DOHH2 (cell line): ENCODE measurements at regions not wholly inside any gene's neighbourhood (a gene's known extent, or its start where the extent isn't known, plus 50 kb on each side); places are given as distances from the start of the nearest gene placed in this dataset.
"Not testable (repeated sequence)": the region's sequence is repeated elsewhere in the genome, so short reads cannot be mapped to it uniquely, and the experiment has no call there.

Experiments
- H3F3A ChIP-seq: fragments of 200-600 bp; sonication (generic), shearing (Covaris generic); 2 replicates; pipeline ENCODE4 v1.6.0; 2016; ENCODE audit warnings: antibody characterized with exemption, mild to moderate bottlenecking; ENCODE audit not compliant: control insufficient read depth, insufficient read depth
- H3K27ac ChIP-seq: fragments of 200-600 bp; sonication (generic); 2 replicates; pipeline ENCODE4 v1.5.1; 2014; ENCODE audit warnings: low read depth, mild to moderate bottlenecking, low read length, moderate library complexity
- H3K27me3 ChIP-seq: fragments of 200-600 bp; sonication (generic); 2 replicates; pipeline ENCODE4 v1.6.1; 2014; ENCODE audit warnings: mild to moderate bottlenecking, low read length, mixed read lengths; ENCODE audit not compliant: control insufficient read depth
- H3K36me3 ChIP-seq: fragments of 200-600 bp; sonication (generic); 2 replicates; pipeline ENCODE4 v1.6.1; 2014; ENCODE audit warnings: mild to moderate bottlenecking, low read length, moderate library complexity, mixed read lengths; ENCODE audit not compliant: control insufficient read depth
- H3K4me1 ChIP-seq: fragments of 200-600 bp; sonication (generic); 2 replicates; pipeline ENCODE4 v1.6.1; 2014; ENCODE audit warnings: mild to moderate bottlenecking, low read length, mixed read lengths; ENCODE audit not compliant: control insufficient read depth
- H3K4me2 ChIP-seq: fragments of 200-600 bp; sonication (generic); 2 replicates; pipeline ENCODE4 v1.6.0; 2014; ENCODE audit warnings: mild to moderate bottlenecking, low read length, moderate library complexity
- H3K4me3 ChIP-seq: fragments of 200-600 bp; sonication (generic); 2 replicates; pipeline ENCODE4 v1.5.1; 2014; ENCODE audit warnings: mild to moderate bottlenecking, low read length, mixed read lengths
- H3K79me2 ChIP-seq: fragments of 200-600 bp; sonication (generic); 2 replicates; pipeline ENCODE4 v1.6.1; 2014; ENCODE audit warnings: mild to moderate bottlenecking, low read length, mixed read lengths; ENCODE audit not compliant: control insufficient read depth
- H3K9me2 ChIP-seq: fragments of 200-600 bp; sonication (generic); replicated peaks from 2 replicates; pipeline ENCODE4 v1.6.1; 2014; ENCODE audit warnings: mild to moderate bottlenecking, low read length, mixed read lengths; ENCODE audit not compliant: control insufficient read depth
- H3K9me3 ChIP-seq: fragments of 200-600 bp; sonication (generic); 2 replicates; pipeline ENCODE4 v1.6.1; 2014; ENCODE audit warnings: antibody characterized with exemption, low read length, mixed read lengths; ENCODE audit not compliant: control insufficient read depth, insufficient read depth
- H4K20me1 ChIP-seq: fragments of 200-600 bp; sonication (generic); 2 replicates; pipeline ENCODE4 v1.6.0; 2014; ENCODE audit warnings: low read depth, mild to moderate bottlenecking, antibody characterized with exemption, low read length, moderate library complexity; ENCODE audit not compliant: control insufficient read depth, insufficient read depth

DNA sequence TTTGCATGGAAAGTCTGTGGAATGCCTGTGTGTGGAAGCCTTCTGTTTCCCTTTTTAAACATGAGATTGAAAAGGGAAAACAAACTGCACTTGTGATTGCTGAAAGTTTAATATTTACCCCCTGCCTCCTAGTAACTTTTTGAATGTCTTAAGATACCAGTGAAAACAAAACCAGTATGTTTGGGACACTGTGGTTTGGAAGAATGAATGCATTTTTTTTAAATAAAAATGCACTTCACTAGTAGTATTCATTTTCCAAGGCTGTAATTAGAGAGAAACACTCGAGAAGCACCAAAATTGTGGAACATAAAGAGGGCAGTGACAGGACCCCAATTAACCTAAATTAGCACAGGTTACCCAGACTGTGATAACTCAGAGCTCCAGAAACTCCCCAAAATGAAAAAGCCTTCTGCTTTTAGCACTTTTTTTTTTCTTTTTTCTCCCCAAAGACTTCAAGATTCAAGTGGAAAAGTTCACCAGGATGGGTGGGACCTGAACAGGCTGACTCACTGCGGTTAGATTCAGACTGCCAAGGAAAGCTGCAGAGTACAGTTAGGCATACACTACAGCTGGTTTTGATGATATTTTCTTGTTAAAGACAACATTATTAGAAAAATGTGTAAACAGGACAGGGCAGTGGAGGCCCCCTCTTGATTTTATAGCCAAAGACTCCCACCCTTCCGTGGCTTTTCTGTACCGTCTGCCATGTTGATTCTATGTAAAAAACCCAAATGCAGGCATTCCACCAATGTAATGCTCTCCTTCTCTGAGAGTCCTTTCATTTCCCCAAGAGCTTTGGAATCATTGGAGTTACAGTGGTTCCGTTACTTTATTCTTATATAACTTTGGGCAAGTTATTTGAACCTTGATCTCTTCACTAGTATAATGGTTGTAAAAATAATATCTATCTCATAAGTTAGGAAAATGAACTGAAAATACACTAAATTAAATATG lies 151.8 kb upstream of the NBPF9 start:
- H3K27ac ChIP-seq, H4K20me1 ChIP-seq, H3K9me2 ChIP-seq, H3K9me3 ChIP-seq, H3K4me2 ChIP-seq, H3F3A ChIP-seq, H3K27me3 ChIP-seq, H3K4me1 ChIP-seq, H3K4me3 ChIP-seq, H3K79me2 ChIP-seq, H3K36me3 ChIP-seq: not testable (repeated sequence)

DNA sequence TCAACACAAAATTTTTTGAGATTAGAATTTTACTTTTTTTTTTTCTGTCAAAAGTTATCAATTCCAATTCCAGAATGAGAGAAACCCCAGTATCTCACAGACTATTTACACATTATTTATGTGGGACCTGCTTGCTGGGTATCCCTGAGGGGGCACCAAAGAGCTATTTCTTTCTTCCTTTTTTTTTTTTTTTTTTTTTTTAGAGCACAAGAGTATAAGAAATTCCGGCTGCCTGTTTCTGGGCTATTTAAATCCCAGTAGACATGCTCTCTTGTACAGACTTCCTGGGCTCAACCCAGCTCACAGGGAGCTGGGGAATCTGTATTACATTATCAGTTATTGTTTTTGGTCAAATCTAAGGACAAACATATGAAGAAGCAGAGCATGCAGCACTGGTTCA lies 156.9 kb upstream of the NBPF9 start:
- H3K79me2 ChIP-seq, H3K27ac ChIP-seq, H4K20me1 ChIP-seq, H3K9me3 ChIP-seq, H3K36me3 ChIP-seq, H3K4me3 ChIP-seq, H3K27me3 ChIP-seq, H3K9me2 ChIP-seq, H3F3A ChIP-seq, H3K4me1 ChIP-seq, H3K4me2 ChIP-seq: not testable (repeated sequence)

DNA sequence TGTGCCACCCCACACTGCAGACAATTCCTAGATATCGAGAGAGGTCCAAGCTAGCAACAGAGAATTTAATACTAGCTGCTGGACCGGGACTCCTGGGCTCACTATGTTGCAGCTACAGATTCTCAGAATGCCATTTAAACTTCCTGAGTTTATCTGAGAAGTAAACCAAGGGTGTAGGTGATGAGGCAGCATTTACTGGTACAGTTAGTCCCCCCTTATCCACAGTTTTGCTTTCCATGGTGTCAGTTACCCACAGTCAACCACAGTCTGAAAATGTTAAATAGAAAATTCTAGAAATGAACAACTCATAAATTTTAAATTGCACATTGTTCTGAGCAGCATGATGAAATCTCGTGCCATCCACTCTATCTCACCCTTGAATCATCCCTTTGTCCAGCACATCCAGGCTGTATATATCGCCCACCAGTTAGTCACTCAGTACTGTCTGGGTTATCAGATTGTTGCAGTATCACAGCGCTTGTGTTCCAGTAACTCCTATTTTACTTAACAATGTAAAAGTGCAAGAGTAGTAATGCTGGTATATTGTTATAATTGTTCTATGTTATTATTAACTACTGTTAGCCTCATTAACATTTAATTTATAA lies 157.5 kb upstream of the NBPF9 start:
- H3K27me3 ChIP-seq, H3K9me2 ChIP-seq, H3K79me2 ChIP-seq, H3K9me3 ChIP-seq, H3K4me1 ChIP-seq, H3F3A ChIP-seq, H3K27ac ChIP-seq, H3K36me3 ChIP-seq, H3K4me3 ChIP-seq, H3K4me2 ChIP-seq, H4K20me1 ChIP-seq: not testable (repeated sequence)

DNA sequence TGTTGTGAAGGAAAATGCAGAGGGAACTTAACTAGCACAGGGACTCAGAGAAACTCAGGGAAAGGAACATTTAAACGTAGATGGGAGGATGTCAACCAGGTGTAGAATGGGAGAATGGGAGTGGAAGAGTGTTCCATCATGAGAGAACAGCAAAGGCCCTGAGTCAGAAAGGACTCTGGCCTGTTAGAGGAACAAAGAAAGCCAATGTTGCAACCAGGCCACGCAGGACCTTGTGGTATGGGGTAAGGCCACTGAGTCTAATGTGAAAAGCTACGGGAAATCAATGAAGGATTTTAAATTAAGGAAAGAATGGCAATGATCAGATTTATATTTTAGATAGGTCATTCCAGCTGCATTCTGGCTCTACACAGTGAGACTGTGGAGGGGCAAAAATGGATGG lies 163.9 kb upstream of the NBPF9 start:
- H3K4me1 ChIP-seq, H3K9me2 ChIP-seq, H3F3A ChIP-seq: not testable (repeated sequence)

DNA sequence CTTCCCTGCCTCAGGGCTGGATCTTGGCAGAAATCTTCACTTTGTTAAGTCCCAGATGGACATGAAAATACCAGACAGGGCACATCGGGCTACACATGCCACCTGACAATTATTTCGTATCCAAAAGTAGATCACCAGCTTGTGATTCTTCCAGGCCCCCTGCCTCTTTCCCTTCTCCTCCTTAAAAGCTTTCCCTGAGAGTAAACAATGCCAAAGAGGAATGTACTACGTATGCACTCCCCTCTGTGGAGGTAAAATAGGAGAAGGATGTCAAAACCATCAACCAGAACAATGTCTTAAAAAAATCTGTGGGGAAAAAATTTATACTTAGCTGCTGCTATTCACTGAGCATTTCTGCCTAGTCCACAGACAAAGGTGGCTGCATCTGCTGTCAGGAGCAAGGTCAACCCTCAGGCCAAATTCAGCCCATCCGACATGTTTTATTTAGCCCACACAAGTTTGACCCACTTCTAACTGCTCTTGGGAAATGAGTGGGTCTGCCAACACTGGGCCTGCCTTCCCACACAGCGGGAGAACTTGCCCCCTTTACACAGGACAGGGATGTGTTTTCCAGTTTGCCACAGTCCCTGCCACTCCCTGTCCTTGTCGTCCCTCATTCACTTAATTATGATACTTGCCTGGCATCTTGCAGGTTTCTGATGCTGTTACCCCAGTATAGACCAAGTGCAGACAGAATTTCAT lies 165.8 kb upstream of the NBPF9 start:
- H3K4me1 ChIP-seq, H3K27ac ChIP-seq, H3K27me3 ChIP-seq, H3K4me3 ChIP-seq, H3K9me3 ChIP-seq, H3K9me2 ChIP-seq, H3K36me3 ChIP-seq, H3K4me2 ChIP-seq, H4K20me1 ChIP-seq, H3K79me2 ChIP-seq, H3F3A ChIP-seq: not testable (repeated sequence)

More for the DNA sequence above, 163.9 kb upstream of the NBPF9 start:
- H3K36me3 ChIP-seq, H3K9me3 ChIP-seq, H3K4me2 ChIP-seq, H3K27me3 ChIP-seq, H4K20me1 ChIP-seq, H3K4me3 ChIP-seq, H3K27ac ChIP-seq, H3K79me2 ChIP-seq: not testable (repeated sequence)

DNA sequence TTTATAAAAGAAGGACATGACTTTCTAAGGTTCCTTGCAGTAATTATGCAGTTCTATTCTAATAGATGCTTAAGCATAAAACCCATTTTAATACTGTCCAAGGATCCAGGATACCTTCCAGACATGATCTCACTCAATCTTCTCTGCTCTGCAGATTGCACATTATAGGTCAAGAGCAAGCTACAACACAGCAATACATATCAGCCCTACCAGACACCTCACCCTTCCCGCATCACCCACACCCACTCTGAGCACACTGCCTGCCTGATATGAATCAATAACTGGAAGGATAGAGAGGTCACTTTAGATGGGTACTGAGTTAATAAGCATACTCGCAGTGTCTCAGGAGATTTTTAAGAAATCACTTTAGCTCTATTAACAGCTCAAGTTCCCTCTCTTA lies 166.5 kb upstream of the NBPF9 start:
- not testable (repeated sequence) for H3F3A ChIP-seq, H3K9me2 ChIP-seq, H3K79me2 ChIP-seq, H3K4me2 ChIP-seq, H3K9me3 ChIP-seq, H3K4me1 ChIP-seq, H3K36me3 ChIP-seq, H3K4me3 ChIP-seq, H3K27me3 ChIP-seq, H4K20me1 ChIP-seq, H3K27ac ChIP-seq

DNA sequence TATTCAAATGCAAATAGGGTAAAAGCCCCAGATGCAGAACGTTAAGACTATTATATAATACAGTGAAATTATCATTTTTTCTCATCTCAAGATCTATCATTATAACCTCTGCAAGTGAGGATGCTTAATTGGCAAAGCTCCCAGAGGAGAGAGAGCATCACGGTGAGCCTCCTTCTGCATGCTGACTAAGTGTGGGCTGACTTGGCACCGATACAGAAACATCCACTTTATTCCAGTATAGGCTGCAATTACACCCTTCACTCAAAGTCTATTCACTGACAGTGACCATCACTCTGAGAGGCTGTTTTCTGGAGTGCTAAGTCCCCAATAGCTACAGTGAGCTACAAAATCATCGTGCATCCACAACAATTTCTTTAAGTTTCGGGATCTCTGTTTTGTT lies 171.1 kb upstream of the NBPF9 start:
- not testable (repeated sequence) for H4K20me1 ChIP-seq, H3K4me2 ChIP-seq, H3K36me3 ChIP-seq, H3K9me3 ChIP-seq, H3F3A ChIP-seq, H3K79me2 ChIP-seq, H3K4me1 ChIP-seq, H3K9me2 ChIP-seq, H3K27me3 ChIP-seq, H3K27ac ChIP-seq, H3K4me3 ChIP-seq

DNA sequence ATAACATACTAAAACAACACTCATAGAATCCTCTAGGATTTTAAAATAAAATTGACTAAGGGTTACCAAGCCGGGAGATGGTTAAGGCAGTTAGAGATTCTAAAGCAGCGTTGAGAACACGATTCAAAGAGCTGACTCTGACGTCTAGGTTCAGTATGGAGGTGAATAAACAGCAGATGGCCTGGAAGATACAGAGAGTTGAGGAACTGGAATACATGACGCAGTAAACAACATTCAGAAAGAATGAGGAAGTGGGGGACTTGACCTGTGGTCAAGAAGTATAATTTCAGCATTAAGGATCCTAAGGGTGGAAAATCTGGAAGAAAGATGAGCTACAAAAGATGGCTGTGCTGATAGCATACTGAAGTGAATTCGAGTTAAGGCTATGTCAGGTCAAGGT lies 172.5 kb upstream of the NBPF9 start:
- H3K4me2 ChIP-seq, H3F3A ChIP-seq, H3K27me3 ChIP-seq, H4K20me1 ChIP-seq, H3K4me1 ChIP-seq, H3K27ac ChIP-seq, H3K9me2 ChIP-seq, H3K79me2 ChIP-seq, H3K9me3 ChIP-seq, H3K36me3 ChIP-seq, H3K4me3 ChIP-seq: not testable (repeated sequence)
